ENCODE measurements at regions not wholly inside any gene's neighbourhood (a gene's known extent, or its start where the extent isn't known, plus 50 kb on each side); places are given as distances from the start of the nearest gene placed in this dataset.

- H3K36me3 ChIP-seq (ENCODE audit: control insufficient read depth, insufficient read depth, low read length), result no peaks in the 10 kb centered on the region
- no peaks in the 10 kb centered on the region for H3K27me3 ChIP-seq (ENCODE audit: control insufficient read depth, insufficient read depth, low read length)
- FAIRE-seq (no peak), DNase-seq (ENCODE audit: low read depth) (no peak)
- H3K4me3 ChIP-seq (ENCODE audit: low read depth, low read length), result no peak overlapping the region
- no peak for TF ChIP-seq CTCF (IDR thresholded peaks at IDR 0.05; ENCODE audit: insufficient read depth, low read length, severe bottlenecking)
Observed at GRCh38 chr1:232405781-232406180, 224.2 kb downstream of the SIPA1L2 start.

GRCh38 chr1:232404981-232405731, 224.8 kb downstream of the SIPA1L2 start:
- Histone ChIP-seq H3K27me3 (ENCODE audit: control insufficient read depth, insufficient read depth, low read length) (no peaks in the 10 kb centered on the region), H3K36me3 (ENCODE audit: control insufficient read depth, insufficient read depth, low read length) (no peaks in the 10 kb centered on the region), H3K4me3 (ENCODE audit: low read depth, low read length) (no peak overlapping the region)
- no peak for DNase-seq (ENCODE audit: low read depth)
- no peak for FAIRE-seq
- TF ChIP-seq CTCF (IDR thresholded peaks at IDR 0.05; ENCODE audit: insufficient read depth, low read length, severe bottlenecking), result no peak

- Histone ChIP-seq H3K27me3 (ENCODE audit: control insufficient read depth, insufficient read depth, low read length) (no peaks in the 10 kb centered on the region), H3K36me3 (ENCODE audit: control insufficient read depth, insufficient read depth, low read length) (no peaks in the 10 kb centered on the region), H3K4me3 (ENCODE audit: low read depth, low read length) (no peak overlapping the region)
- FAIRE-seq, result no peak
- DNase-seq (ENCODE audit: low read depth), result no peak
- no peak for TF ChIP-seq CTCF (IDR thresholded peaks at IDR 0.05; ENCODE audit: insufficient read depth, low read length, severe bottlenecking)
Observed at GRCh38 chr1:232404227-232404626, 225.7 kb downstream of the SIPA1L2 start.

GRCh38 chr1:232403017-232403714, 226.8 kb downstream of the SIPA1L2 start:
- no peaks in the 10 kb centered on the region for H3K36me3 ChIP-seq (ENCODE audit: control insufficient read depth, insufficient read depth, low read length)
- H3K4me3 ChIP-seq (ENCODE audit: low read depth, low read length), result no peak overlapping the region
- no peak for DNase-seq (ENCODE audit: low read depth)
- TF ChIP-seq CTCF (IDR thresholded peaks at IDR 0.05; ENCODE audit: insufficient read depth, low read length, severe bottlenecking), result no peak
- no peak for FAIRE-seq
- no peaks in the 10 kb centered on the region for H3K27me3 ChIP-seq (ENCODE audit: control insufficient read depth, insufficient read depth, low read length)

- no peak for DNase-seq (ENCODE audit: low read depth)
- no peaks in the 10 kb centered on the region for H3K27me3 ChIP-seq (ENCODE audit: control insufficient read depth, insufficient read depth, low read length)
- TF ChIP-seq CTCF (IDR thresholded peaks at IDR 0.05; ENCODE audit: insufficient read depth, low read length, severe bottlenecking), result no peak
- H3K4me3 ChIP-seq (ENCODE audit: low read depth, low read length), result no peak overlapping the region
- H3K36me3 ChIP-seq (ENCODE audit: control insufficient read depth, insufficient read depth, low read length), result no peaks in the 10 kb centered on the region
- FAIRE-seq, result no peak
Observed at GRCh38 chr1:232398823-232399222, 231.1 kb downstream of the SIPA1L2 start.
